ENCODE measurements at regions not wholly inside any gene's neighbourhood (a gene's known extent, or its start where the extent isn't known, plus 50 kb on each side); places are given as distances from the start of the nearest gene placed in this dataset.

DNA sequence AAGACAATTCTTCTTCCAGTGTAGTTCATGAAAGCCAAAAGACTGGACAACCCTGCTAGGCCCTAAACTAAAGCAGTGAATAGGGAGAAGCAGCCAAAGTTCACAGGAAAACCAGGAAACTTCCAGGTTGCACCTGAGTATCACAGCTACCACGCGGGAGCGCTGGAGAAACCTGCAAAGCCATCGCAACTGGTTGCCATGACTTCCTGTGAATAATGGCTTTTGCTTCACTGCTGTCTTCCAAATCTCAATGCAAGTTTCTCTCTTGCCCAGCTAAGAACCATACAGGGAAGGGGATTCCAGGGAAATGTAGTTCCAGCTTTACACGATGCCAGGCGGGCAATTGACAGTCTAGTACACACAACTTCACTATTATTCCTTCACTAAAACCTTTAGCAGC is 114.1 kb downstream of the GXYLT1 start:
- TF ChIP-seq, protein P1, sequence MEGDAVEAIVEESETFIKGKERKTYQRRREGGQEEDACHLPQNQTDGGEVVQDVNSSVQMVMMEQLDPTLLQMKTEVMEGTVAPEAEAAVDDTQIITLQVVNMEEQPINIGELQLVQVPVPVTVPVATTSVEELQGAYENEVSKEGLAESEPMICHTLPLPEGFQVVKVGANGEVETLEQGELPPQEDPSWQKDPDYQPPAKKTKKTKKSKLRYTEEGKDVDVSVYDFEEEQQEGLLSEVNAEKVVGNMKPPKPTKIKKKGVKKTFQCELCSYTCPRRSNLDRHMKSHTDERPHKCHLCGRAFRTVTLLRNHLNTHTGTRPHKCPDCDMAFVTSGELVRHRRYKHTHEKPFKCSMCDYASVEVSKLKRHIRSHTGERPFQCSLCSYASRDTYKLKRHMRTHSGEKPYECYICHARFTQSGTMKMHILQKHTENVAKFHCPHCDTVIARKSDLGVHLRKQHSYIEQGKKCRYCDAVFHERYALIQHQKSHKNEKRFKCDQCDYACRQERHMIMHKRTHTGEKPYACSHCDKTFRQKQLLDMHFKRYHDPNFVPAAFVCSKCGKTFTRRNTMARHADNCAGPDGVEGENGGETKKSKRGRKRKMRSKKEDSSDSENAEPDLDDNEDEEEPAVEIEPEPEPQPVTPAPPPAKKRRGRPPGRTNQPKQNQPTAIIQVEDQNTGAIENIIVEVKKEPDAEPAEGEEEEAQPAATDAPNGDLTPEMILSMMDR (IDR thresholded peaks at IDR 0.05), result no peak

DNA sequence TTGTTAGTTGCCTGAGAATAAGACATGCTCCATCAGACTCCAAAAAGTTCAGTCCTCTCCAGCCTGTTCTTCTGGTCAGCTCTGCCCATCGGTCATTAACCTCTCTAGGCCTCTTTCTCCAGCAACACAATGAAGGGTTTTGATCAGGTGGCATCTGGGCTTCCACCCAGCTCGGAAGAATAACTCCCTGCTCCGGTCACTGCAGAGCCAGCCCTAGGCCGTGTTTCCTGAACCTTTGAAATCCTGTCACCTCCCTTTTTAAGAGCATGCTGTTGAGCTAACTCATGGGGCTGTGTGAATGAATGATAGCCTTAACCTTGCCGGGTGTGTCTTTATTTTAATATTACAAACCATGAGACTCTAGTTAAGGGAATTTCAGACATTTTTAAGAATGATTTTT is 117.1 kb downstream of the GXYLT1 start:
- TF ChIP-seq, protein P1 (IDR thresholded peaks at IDR 0.05), result no peak

DNA sequence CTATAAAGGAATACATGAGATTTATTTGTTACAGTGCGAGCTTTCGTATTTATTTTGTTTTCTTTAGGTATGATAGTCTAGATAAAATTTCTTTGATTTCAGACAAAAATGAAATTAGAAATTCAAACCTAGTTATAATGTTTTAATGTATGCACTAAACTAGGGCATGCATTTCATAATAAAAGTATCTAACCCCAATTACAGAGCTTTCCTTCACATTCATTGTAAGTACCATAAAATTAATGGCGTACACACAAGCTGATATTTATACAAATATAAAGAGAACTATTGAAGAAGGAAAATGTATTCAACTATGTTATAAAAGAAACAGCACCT is 120.2 kb downstream of the GXYLT1 start:
- TF ChIP-seq, protein P1 (IDR thresholded peaks at IDR 0.05), result peak; percentile 43

DNA sequence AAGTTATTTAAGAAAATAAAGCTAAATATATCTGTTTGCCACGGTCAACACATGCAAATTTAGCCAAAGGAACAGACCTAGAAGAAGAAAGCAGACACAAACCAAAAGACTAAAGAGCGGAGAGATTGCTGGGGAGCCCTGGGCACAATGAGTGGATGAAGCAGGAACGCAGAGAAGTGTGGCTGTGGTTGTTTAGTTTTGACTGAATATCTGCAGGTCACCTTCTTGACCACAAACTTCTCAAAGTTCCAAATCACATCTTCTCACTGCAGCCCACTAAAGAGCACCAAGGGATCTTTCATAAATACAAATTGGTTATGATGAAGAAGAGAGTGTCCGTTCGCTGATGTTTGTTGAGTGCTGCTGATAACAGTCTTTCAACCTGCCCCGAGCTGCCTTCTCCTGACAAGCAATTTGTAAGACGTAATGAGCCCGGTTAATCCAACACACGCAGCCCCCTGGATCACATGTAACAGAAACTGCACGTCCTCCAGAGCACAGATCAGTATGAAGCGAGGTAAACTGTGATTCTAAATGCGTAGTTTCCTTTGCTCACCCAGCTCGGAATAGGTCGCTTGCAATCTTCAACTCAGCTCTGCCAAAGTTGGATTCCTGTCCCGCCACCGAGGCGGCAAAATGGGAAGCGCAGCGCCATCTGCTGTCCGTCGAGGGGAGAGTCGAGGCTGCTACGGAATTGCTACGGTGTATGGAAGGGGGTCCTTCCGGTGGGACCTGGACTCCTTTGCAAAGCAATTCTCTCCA is 120.8 kb downstream of the GXYLT1 start:
- TF ChIP-seq, protein P1 (IDR thresholded peaks at IDR 0.05), result peak; percentile 93

DNA sequence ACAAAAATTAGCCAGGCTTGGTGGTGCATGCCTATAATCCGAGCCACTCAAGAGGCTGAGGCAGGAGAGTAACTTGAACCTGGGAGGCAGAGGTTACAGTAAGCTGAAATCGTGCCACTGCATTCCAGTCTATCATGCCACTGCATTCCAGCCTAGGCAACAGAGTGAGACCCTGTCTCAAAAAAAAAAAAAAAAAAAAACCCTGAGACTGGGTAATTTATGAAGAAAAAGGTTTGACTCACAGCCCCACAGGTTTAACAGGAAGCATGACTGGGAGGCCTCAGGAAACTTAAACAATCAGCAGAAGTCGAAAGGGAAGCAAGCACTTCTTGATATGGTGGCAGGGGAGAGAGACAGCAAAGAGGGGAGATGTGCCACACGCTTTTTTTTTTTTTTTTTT is 123.2 kb downstream of the GXYLT1 start:
- TF ChIP-seq, protein P1 (IDR thresholded peaks at IDR 0.05), result no peak

DNA sequence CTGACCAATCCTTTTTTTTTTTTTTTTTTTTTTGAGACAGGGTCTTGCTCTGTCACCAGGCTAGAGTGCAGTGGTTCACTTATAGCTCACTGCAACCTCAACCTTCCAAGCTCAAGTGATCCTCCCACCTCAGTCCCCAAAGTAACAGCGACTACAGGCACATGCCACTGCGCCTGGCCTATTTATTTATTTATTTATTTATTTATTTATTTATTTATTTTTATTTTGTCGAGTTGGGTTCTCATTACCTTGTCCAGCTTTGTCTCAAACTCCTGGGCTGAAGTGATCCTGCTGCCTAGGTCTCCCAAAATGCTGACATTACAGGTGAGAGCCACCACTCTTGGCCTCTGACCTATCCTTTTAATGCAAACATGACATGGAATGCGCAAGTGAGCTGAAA is 124.4 kb downstream of the GXYLT1 start:
- TF ChIP-seq, protein P1 (IDR thresholded peaks at IDR 0.05), result no peak

DNA sequence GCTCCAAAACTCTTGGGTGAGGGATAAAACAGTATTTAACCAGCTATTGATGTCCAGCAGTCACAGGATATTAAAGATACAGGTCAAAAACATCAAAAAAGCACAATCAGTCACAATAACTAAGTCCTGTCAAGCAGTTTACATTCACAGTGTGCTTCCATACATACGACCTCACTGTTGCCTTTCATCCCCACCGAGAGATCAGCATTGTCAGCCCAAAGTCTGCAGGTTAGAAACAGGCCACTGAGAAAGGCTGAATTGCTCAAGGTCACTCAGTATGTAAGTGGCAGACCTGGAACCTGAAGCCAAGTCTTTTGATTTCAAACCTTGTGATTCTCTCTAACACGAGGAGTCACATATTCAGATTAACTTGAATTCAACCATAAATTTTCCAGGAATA is 124.9 kb downstream of the GXYLT1 start:
- TF ChIP-seq, protein P1 (IDR thresholded peaks at IDR 0.05), result no peak

DNA sequence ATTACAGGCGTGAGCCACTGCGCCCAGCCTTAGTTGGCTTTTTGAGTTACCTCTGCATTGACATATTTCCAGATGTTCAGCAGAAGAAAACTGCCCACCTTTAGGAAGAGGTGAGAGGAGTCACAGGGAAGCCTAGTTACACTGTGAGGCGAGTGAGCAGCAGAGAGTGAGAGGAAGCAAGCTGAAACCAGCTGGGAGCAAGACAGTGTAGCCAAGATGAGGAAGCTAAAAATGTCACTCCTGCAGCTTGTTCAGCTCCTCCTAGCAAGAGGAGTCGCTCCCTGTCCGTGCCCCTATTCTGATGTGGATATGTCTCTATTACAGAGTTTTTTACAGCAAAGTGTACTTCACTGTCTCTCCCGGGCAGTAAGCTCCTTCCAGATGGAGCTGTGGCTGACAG is 127.6 kb downstream of the GXYLT1 start:
- TF ChIP-seq, protein P1 (IDR thresholded peaks at IDR 0.05), result no peak

All from LNCAP (cell line).